ENCODE measurements at regions not wholly inside any gene's neighbourhood (a gene's known extent, or its start where the extent isn't known, plus 50 kb on each side); places are given as distances from the start of the nearest gene placed in this dataset.

DNA sequence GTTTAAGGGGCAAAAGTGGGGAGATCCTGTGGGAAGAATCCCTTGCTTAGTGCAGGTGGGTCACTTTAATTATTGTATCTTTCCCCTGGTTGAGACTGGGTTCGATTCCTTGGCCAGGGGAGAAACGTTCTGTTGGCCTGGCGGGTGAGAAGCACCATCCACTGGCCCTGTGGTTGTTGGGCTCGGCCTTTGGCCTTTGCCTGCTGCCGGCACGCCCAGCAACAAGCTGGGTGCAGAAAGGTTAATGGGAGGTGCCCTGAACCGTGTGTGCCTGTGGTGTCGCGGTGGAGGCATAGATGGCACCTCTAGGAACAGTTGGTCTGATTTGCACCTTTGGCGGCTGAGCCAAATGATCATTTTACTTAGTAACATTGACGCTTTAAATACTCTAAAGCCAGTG lies 363.6 kb upstream of the CNTNAP2 start:
- TF ChIP-seq, protein P1, sequence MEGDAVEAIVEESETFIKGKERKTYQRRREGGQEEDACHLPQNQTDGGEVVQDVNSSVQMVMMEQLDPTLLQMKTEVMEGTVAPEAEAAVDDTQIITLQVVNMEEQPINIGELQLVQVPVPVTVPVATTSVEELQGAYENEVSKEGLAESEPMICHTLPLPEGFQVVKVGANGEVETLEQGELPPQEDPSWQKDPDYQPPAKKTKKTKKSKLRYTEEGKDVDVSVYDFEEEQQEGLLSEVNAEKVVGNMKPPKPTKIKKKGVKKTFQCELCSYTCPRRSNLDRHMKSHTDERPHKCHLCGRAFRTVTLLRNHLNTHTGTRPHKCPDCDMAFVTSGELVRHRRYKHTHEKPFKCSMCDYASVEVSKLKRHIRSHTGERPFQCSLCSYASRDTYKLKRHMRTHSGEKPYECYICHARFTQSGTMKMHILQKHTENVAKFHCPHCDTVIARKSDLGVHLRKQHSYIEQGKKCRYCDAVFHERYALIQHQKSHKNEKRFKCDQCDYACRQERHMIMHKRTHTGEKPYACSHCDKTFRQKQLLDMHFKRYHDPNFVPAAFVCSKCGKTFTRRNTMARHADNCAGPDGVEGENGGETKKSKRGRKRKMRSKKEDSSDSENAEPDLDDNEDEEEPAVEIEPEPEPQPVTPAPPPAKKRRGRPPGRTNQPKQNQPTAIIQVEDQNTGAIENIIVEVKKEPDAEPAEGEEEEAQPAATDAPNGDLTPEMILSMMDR (IDR thresholded peaks at IDR 0.05): no peak
- TF ChIP-seq POLR2A (IDR thresholded peaks at IDR 0.05): no peak
- no peak for TF ChIP-seq POLR2AphosphoS5 (IDR thresholded peaks at IDR 0.05; ENCODE audit: insufficient read depth in 1 of 2, low read depth in 1 of 2)
